Renal cortex interstitium (tissue), 11 donors: ENCODE measurements at regions not wholly inside any gene's neighbourhood (a gene's known extent, or its start where the extent isn't known, plus 50 kb on each side); places are given as distances from the start of the nearest gene placed in this dataset.
"Not testable (repeated sequence)": the region's sequence is repeated elsewhere in the genome, so short reads cannot be mapped to it uniquely, and the experiment has no call there.

ENCODE experiments used
- DNase-seq, 11 donors: peaks; one replicate each; pipeline ENCODE4 v3.0.0-alpha.2; 2013; ENCODE audit warnings: low read depth in 9 of 11, low spot score in 4 of 11; ENCODE audit errors: extremely low read depth in 1 of 11

DNA sequence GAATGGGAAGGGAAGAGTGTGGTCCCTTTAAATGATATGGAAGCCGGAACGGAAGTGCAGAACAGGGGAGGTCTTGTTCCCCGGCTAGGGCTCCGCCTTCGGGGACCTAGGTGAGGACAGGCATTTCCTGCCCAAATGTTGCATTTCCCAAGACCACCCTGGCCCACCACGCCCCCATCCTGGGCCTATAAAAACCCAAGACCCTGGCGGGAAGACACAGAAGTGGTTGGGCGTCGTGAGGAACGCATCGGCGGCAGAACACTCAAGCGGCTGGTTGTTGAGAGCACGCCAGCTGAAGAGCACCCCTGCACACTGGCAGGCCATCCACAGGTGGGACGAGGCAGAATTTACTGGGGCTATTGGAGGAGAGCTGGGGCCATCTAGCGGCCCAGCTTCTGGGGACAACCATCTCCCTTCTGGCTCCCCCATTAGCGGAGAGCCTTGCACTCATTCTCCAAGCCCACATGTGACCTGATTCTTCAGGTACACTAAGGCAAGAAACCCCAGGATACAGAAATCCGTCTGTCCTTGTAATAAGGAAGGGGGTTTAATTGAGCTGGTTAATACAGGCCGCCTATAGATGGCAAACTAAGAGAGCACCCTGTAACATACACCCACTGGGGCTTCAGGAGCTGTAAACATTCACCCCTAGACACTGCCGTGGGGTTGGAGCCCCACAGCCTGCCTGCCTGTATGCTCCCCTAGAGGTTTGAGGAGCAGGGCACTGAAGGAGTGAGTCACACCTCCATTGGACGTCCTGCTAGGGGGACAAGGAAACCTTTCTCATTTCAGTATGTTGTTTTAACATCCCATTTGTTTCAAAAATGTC is 1327.9 kb downstream of the BRINP3 start:
- no peak for DNase-seq

DNA sequence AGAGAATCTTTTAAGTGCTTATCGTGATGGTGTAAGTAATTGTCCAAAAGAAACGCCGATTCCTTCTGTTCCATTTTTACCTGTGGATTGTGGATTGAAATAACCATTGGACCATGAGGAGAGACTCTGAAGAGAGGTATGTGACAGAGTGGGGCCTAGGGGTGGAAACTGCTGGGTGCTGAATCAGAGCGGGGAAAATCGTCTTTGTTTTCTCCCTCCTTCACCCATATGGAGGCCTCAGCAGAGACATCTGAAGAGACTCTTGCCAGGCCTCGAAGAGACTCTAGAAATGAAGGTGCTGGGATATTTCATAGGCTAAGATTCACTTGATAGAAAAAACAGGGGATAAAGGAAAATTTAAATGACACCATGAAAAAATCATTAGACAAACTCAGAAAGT is 1327.0 kb downstream of the BRINP3 start:
- DNase-seq: no peak

DNA sequence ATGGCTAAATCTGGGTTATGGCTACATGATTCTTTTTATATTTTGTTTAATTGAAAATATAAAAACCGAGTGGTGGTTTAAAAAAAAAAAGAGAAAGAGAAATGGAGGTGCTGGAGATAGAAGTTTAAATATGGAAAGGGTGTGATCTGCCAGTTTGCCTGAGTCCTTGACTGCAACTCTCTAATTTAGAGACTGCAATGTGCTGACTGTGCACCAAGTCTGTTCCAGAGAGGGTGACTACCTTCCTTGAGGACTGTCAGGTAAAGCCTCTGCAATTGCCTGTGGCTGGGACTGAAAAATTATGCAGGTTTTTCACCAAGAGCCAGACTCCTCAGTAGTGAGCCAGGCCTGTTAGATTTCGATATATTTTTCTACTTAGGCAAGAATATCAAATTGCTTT is 1326.3 kb downstream of the BRINP3 start:
- no peak for DNase-seq

DNA sequence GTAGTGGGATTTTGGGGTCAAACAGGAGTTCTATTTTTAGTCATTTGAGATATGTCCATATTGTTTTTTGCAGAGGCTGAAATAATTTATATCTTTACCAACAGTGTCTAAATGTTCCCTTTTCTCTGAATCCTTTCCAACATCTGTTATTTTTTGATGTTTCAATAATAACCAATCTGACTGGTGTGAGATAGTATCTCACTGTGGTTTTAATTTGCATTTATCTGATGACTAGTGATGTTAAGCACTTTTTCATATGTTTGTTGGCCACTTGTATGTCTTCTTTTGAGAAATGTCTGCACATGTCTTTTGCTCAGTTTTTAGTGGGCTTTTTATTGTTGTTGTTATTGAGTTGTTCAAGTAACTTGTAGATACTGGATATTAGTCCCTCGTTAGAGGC is 1325.0 kb downstream of the BRINP3 start:
- no peak for DNase-seq

DNA sequence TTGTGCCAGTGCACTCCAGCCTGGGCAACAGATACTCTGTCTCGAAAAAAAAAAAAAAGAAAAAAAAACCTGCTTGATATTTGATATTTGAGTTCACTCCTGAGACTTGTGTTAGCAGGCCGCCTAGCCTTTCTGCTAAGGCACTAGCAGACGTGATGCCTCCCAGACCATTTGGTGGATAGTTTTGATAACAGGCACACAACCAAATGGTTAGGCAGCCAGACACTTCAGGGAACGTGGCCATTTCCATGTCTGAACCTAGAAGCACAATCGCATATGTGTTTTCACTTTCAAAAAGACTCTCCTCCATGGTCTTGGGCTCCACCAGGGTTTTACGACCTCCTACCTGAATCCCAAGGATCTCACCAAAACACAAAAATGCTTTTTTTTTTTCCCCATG is 1319.5 kb downstream of the BRINP3 start:
- no peak for DNase-seq

DNA sequence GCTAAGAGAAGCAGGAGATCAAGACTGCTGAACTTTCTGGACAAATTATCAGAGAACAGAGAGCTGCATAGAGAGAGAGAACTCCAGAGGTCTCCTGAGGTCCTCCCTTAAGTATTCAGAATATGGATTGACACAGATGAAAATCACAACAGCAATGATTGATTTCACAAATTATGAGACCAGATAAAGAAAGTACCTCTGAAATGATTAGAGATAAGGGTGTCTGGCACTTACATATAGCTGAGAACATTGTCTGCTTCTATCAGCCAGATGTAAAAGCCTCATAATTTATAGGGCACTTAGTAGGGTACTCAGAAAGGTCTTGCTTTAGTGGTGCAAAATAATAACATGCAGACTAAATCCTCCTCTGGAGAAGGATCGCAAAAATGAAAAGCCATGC is 1301.8 kb downstream of the BRINP3 start:
- no peak for DNase-seq

DNA sequence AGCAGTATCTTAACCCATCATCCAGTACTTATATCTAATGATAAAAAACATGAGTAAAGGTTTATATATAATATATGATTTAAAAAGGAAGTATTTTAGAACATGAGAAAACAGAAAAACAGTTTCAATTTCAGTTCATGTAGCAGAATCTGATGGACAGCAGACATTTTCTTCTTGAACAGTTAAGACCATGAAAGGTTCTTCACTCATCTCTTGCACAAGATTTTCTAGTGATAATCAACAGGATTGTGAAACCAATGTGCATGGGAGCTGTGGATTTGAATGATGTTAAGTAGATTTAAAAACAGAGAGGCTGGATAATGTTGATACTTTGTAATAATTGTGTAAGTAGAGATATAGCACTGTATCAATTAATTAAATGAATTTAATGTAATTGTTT is 1297.6 kb downstream of the BRINP3 start:
- no peak for DNase-seq

DNA sequence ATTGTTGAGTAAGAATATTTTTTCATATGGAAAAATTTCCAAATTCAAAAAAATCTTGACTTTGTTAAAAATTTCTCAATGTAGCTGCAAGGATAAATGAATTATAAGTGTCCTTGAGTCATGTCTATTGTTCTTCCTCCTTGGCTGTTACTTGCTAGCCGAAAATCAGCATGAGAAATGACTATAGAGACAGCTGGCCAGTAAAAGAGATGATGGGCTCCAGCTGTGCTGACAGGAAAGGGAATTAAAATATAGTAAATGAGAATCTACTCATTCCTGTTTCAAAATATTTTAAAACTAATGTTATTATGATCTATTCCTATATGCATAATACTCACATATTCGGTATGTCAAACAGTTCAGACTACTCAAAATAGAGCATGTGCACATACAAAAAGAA is 1292.6 kb downstream of the BRINP3 start:
- DNase-seq: no peak

DNA sequence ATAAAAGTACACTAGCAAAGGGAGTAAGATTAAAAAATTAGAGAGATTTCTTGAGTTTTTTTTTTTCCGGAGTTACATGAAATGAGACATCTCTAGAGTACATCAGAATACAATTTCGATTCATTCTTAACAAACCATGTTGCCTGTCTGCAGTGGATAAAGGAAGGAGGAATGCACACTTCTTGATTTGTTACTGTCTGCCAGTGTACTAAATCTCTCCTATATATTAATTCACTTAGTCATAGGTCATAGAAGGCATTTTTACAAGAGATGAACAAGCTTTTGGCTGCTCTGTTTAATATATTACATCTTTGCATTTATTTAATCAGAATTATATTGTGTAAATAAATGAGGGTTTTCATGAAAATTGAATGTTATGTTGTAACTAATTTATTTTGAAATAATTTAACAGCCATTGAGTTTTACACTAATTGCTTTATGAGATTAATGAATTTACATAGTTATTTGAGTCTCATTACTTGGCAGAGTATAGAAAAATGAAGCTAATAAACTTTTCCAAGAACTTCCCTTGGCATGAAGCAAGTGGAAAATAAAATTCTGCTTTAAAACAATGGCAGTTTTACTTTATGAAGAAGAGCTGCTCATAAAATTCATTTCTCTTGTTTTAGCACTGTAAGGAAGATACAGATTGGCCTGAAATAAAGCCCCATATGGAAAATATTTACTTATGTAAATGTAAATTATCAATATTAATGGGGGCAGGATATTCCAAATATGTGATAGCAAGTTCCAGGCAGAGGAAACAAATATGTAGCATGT is 1284.7 kb downstream of the BRINP3 start:
- DNase-seq: no peak

DNA sequence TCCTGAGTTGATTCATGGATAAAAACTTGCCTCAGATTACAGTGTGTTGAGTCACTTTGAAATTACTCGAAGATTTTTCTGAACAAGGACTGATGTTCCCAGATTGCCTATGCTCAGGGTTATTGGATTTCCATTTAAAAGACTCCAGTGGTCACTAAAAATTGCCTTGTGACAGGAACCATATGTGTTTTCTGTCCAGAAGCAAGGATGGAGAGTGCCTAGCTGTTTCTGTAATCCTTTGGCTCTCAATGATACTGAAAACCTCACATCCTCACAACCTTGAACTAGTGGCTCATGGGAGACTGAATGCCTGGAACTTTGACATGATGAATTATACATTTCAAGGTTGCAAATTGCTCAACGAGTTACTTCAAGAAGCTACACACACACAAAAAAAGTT is 1271.8 kb downstream of the BRINP3 start:
- peak in 1 of 11 donors; percentile 11 for DNase-seq

DNA sequence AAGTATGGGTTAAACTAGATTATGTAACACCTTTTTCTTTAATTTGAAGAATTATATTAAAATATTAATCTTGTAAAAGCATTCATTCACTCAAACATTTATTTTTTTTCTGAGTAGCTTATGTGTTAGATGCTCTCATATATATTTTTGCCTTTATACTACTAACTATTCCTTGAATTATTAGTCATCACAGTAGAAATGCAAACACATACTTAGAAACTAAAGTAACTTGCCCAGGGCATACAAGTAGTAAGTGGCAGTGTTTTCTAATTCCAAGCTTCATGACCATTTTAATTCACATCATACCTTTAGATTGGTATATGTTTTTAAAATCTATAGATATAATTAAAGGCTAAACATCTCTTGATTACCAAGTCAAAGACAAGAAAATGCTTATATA is 1271.0 kb downstream of the BRINP3 start:
- no peak for DNase-seq

DNA sequence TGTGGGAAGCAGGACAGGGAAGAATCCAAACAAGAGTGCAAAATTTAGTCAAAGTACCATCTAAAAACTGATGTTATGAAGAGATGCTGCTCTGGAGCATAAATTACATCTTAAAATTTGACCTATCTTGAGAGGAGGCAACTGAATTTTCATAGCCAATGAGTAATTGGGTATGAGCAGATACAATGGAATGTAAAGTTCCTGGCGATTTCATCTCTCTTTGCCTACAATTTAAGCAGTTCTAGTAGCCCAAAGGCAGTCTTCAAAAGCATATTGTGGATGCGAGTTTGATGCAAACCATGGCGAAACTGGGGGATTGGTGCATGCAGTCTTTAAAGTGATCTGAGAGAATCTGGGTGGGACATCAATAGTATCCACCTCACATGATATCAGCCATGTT is 1265.9 kb downstream of the BRINP3 start:
- no peak for DNase-seq

DNA sequence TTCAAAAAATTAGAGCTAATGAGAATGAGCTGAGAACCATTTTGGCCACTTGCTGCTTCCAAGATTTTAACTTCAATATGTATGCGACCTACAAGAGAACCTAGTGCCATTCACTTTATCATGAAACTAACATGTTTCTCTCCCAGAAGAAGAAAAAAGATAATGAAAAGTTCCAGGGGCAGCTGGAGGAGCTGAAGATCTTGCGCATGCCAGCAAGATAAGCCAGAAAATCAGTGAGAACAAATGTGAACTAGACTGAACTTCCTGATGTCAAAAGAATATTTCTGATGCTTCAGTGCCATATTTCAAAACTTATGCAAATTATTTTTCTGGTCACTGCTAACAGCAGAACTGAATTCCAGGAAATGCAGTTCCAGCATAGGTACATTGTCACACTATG is 1265.1 kb downstream of the BRINP3 start:
- no peak for DNase-seq

DNA sequence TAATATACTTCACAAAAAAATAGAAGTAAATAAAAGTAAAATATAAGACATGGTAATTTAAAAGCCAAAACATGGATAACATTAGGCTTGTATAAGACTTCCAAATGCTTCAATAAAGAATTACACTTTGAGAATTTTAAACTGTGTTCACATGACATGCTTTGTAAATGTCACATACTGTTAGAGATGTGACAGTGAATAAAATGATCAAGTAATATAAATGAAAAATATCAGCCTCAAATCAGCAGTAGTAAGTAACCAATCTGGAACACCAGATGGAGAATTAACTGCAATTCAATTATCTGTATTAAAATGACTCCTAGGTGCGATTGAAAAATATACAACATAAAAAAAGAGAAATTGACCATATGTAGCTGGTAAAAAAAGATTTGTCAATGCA is 1260.8 kb downstream of the BRINP3 start:
- no peak for DNase-seq

DNA sequence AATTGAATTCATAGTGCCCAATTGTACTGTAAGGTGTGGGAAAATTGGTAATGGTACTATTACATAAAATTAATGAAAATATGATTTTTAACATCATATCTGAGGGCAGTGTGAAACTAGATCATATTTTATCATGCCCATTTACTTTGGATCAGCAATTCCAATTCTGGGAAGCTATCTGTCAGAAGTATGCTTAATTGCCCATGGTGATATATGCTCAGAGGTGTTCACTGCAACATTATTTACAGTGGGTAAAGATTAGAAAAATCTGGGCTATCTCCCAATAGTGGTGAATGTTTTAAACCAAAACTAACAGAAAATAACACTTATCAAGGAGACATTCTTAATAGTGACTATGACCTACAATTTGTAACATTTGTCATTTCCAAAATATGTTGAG is 1260.0 kb downstream of the BRINP3 start:
- DNase-seq: no peak

DNA sequence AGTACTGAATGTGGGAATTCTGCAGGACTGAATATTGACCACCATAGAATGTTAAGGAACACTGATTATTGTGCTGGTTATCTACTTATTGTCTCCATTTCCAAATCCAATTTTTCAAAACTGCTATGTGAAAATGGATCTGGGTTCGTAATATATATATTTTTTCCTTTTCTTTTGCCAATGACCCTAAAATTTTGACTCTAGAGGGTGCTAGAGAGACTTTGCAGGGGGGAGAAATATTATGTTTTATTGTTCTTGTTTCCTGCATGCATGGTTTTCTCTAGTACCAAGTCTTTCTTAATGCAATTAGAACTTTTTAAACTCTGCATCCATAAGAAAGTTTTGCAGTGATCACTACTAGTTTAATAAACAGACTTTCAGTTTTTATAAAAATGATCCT is 1256.9 kb downstream of the BRINP3 start:
- no peak for DNase-seq

DNA sequence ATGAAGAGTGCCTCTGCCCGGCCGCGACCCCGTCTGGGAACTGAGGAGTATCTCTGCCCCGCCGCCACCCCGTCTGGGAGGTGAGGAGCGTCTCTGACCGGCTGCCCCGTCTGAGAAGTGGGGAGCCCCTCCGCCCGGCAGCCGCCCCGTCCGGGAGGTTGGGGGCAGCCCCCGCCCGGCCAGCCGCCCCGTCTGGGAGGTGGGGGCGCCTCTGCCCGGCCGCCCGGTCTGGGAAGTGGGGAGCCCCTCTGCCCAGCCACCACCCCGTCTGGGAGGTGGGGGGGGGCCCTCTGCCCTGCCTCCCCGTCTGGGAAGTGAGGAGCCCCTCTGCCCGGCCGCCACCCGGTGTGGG is 1251.9 kb downstream of the BRINP3 start:
- DNase-seq: not testable (repeated sequence)

DNA sequence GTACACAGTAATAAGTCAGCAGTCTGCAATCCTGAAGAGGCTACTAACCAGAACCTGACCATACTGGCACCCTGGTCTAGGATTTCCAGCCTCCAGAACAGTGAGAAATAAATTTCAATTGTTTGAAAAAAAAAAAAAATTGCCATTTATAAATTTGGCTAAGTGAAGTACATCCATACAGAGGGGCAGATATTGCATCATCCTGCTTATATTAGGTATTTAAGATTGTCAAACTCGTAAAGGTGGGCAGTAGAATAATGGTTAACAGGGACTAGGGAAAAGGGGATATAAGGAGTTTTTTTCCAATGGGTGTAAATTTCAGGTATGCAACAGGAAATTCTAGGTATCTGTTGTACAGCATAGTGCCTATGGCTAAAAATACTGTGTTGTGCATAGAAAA is 1250.9 kb downstream of the BRINP3 start:
- no peak for DNase-seq

DNA sequence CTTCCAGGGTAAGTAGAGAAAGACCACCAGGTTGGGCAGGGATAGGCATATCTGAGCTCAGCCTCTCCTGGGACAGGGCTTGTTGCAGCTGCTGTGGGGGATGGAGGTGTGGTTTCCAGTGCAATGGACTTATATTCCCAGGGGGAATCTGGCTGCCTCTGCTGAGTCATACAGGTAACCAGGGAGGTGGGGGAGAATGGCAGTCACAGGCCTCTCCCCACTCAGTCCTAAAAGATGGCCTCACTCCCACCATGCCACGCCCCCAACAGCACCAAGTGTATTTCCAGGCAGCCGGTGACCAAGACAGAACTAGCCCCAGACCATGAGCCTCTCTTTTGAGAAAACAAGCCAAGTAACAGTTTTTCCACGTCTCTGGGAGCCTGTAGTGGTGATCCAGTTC is 1240.7 kb downstream of the BRINP3 start:
- DNase-seq: no peak

DNA sequence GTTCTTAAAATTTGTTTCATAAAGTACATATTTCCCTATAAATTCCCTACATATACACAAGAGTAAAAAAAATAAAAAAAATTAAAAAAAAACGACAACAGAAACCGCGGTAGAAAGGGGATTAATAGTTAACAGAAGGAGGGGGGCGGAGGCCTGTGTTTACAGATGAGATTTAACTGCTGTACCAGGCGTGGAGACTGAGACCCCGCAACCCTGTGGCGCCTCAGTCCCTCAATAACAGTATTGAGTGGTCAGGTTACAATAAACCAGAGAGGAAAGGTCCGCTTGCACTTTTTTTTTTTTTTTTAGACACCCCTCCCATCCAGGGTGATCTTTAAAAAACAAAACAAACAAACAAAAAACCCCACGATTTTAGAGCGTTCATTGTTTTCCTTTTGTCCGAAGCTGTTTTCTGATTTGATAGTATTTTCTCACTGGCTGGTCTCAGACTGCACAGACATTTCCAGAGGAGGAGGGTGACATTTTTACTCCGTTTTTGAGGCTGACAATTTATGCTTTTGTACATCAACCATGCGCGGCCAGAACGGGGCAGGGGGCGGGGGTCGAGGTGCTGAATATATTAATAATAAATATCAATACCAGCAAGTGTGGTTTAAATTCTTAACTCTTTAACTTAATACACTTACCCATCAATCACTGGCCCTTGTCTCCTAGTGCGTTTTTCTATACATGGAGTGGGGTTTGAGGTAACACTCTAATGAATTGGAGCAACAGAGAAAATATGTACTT is 1223.9 kb downstream of the BRINP3 start:
- no peak for DNase-seq
